LNCaP clone FGC (cell line): ENCODE measurements at regions not wholly inside any gene's neighbourhood (a gene's known extent, or its start where the extent isn't known, plus 50 kb on each side); places are given as distances from the start of the nearest gene placed in this dataset.

Source experiments
- DNase-seq: peaks from one replicate; pipeline ENCODE4 v3.0.0-alpha.2; 2011; ENCODE audit warnings: low read depth
- H3K4me3 ChIP-seq: 2 replicates; pipeline ENCODE4 v1.5.1; 2011; ENCODE audit warnings: mild to moderate bottlenecking, low read depth, low read length, control low read depth
- TF ChIP-seq, protein P1 (sequence below): IDR thresholded peaks from 2 replicates; pipeline ENCODE4 v1.5.1; 2012; ENCODE audit warnings: mild to moderate bottlenecking; ENCODE audit not compliant: control insufficient read depth, insufficient read depth; ENCODE audit errors: extremely low read depth

DNA sequence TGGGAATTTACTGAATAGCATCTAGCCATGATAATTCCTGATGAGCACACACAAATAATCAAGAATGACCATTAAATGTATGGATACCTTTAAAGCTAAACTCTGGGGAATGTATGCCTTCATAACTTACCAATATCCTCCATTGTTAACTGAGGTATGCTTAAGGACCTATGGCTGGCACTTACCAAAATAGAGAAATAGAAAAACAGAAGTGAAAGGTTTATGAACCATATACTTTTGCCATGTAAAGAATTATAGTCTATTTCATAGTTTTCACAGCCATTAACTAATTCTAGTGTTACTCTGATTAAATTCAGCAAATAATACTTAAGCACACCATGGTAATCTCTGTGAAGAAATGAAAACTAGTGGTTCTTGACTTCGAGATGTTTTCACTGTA lies 1360.6 kb upstream of the LRRTM3 start:
- TF ChIP-seq, protein P1, sequence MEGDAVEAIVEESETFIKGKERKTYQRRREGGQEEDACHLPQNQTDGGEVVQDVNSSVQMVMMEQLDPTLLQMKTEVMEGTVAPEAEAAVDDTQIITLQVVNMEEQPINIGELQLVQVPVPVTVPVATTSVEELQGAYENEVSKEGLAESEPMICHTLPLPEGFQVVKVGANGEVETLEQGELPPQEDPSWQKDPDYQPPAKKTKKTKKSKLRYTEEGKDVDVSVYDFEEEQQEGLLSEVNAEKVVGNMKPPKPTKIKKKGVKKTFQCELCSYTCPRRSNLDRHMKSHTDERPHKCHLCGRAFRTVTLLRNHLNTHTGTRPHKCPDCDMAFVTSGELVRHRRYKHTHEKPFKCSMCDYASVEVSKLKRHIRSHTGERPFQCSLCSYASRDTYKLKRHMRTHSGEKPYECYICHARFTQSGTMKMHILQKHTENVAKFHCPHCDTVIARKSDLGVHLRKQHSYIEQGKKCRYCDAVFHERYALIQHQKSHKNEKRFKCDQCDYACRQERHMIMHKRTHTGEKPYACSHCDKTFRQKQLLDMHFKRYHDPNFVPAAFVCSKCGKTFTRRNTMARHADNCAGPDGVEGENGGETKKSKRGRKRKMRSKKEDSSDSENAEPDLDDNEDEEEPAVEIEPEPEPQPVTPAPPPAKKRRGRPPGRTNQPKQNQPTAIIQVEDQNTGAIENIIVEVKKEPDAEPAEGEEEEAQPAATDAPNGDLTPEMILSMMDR: no peak
- no peak overlapping the region for H3K4me3 ChIP-seq
- no peak for DNase-seq

DNA sequence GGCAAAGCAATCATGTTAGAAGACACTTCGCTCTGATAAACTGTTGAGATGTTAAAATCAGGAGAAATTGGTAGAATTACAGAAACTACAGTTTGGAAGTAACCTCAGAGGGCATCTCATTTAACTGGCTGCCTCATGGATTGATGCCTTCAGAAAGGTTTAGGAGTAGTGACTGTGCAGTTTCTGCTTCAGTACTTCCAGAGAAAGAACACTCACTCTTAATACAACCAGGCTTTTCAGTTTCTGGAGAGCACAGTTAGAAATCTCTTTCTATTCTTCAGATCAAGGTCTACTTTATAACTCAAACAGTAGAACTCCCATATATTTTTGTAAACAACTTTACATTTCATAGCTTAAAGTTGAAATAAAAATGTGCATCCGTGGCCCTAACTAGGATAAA lies 1358.9 kb upstream of the LRRTM3 start:
- DNase-seq: no peak
- TF ChIP-seq, protein P1: no peak
- no peak overlapping the region for H3K4me3 ChIP-seq

DNA sequence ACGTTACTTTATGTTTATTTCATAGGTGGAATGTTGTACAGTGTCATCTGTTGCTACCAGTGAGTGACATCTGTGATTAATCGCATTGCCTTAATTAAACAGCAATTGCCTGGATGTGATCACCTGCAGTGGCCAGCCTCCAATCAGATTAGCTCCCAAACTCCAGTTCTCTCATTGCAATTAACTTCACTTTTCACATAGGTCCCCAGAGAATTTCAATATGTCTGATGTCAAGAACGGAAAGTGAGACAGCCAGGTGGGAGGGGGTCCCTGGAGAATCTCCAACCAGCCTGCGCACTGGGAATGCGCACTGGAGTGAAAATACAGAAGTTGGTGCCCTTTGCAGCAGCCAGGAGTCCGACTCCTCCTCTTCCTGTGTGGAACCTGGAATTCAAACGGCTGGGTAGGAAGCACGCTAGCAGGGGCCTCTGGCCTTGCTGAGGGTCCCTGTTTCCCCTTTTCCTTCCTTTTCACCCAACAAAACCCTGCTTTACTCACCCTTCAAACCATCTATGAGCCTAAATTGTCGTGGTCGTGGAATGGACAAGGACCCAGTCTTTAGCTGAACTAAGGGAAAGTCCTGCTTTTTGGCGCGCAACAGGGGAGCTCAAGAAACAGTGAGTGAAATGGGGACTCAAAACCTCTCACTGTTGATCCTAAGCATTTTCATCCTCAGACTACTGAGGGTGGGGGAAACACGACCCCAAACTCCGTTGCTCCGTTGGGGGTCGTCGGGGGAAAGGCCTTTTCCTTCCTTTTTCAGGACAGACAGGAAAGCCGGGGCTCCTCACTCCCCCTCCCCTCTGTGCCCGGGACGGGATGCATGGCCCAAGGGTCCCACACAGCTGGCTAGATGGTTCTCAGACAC lies 1355.5 kb upstream of the LRRTM3 start:
- DNase-seq: no peak
- peak overlapping the region; percentile 43 for H3K4me3 ChIP-seq
- TF ChIP-seq, protein P1: no peak

DNA sequence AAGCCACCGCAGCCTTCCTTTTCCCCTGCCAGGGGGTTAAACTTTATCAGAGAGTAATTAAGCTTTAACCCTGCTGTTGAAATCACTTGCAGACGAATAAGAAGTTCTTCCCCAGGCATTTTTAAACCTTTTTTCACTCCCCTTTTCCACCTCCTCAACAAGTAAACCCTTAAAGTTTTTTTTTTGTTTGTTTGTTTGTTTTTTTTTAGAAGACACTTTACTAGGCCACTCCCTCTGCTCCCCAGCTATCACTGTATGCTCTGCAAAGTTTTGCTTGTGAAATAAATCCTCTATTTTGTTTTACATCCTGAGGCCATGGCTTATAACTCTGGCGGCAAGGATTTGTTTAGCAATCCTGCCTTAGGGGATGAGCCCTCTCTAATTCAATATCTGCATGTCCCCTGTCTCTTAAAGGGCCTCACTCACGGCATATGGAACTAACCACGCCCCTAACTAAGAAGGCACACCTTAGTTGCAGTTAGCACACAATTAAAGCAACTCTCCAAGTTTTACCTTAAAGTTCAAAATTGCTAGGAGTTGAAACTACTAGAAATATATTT lies 1354.7 kb upstream of the LRRTM3 start:
- DNase-seq: no peak
- peak overlapping the region; percentile 43 for H3K4me3 ChIP-seq

DNA sequence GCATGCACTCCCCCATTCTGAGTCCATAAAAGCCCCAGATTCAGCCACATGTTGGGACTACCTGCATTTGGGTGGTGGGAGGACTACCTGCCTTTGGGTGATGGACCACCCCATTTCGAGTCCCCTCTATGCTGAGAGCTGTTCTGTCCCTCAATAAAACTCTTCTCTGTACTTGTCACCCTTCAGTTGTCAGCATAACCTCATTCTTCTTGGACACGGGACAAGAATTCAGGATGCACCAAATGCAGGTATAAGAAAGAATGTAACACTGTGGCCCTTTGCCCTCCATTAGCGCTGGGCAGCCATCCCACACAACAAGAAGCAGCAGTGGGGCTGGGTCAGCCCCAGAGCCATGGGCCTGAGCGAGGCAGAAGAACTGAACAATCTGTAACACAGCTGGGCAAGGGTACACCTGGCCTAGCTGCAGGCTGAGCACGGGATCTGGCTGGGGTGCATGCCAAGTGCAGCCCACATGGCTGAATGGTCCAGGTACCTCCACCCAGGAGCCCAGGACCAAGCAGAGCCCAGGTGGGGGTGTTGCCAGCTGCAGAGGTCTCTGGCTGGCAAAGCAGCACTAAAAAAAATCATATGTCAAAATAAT lies 1344.3 kb upstream of the LRRTM3 start:
- DNase-seq: no peak
- no peak overlapping the region for H3K4me3 ChIP-seq
- TF ChIP-seq, protein P1: no peak

More for the DNA sequence above, 1354.7 kb upstream of the LRRTM3 start:
- TF ChIP-seq, protein P1: no peak

DNA sequence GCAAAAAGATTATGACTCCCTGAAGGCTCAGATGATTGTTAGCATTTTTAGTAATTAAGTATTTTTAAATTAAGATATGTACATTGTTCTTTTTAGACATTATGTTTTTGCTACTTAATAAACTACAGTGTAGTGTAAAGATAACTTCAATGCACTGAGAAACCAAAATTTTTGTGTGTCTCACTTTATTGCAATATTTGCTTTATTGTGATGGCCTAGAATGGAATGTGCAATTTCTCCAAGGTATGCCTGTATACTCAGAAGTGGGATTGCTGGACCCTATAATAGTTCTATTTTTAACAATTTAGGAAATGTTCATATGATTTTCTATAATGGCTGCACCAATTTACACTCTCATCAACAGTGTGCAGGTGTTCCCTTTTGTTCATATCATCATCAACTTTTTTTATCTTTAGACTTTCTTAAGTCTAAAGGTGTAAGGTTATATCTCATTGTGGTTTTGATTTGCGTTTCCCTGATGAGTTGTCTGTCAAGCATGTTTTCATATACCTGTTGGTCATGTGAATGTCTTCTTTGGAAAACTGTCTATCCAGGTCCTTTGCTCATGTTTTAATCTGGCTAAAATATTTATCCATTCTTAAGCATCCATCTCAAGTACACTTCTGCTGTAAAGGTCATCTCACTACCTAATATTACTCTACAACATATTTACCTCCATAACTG lies 1323.5 kb upstream of the LRRTM3 start:
- no peak for DNase-seq
- H3K4me3 ChIP-seq: no peak overlapping the region
- TF ChIP-seq, protein P1: no peak
